ENCODE measurements at regions not wholly inside any gene's neighbourhood (a gene's known extent, or its start where the extent isn't known, plus 50 kb on each side); places are given as distances from the start of the nearest gene placed in this dataset.

DNA sequence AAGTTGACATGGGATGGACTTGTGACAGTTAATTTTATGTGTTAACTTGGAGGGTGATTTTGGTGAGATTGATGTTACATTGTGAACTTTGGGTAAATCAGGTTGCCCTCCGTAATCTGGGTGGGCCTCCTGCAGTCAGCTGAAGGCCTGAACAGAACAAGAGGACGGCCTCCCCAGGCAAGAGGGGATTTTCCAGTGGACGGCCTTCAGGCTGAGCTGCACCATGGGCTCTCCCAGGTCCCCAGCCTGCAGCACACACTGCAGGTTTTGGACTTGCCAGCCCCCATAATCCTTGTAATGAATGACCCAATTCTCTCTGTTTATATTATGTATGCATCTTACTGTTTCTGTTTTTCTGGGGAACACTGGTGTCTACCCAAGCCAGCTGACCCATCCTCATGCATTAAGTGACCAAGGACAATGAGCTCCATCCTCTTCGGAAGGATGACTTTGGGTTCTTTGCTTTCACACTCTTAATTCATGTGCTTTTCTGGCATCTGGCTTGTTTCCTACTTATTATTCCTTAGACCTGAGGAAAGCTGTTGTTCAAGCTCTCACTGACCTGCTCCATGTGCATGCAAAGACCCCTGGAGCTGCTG lies 64.2 kb downstream of the DACT2 start:
- no peak for DNase-seq (ENCODE audit: low spot score in 2 of 2)
- no peak overlapping the region for H3K4me3 ChIP-seq (ENCODE audit: low read depth, poor library complexity, severe bottlenecking)
- WGBS, 2 donors: 95 to 98% methylated on average over 4 of the region's 4 CpGs
- TF ChIP-seq POLR2A (IDR thresholded peaks at IDR 0.05): no peak
- TF ChIP-seq, protein P1, sequence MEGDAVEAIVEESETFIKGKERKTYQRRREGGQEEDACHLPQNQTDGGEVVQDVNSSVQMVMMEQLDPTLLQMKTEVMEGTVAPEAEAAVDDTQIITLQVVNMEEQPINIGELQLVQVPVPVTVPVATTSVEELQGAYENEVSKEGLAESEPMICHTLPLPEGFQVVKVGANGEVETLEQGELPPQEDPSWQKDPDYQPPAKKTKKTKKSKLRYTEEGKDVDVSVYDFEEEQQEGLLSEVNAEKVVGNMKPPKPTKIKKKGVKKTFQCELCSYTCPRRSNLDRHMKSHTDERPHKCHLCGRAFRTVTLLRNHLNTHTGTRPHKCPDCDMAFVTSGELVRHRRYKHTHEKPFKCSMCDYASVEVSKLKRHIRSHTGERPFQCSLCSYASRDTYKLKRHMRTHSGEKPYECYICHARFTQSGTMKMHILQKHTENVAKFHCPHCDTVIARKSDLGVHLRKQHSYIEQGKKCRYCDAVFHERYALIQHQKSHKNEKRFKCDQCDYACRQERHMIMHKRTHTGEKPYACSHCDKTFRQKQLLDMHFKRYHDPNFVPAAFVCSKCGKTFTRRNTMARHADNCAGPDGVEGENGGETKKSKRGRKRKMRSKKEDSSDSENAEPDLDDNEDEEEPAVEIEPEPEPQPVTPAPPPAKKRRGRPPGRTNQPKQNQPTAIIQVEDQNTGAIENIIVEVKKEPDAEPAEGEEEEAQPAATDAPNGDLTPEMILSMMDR (IDR thresholded peaks at IDR 0.05): no peak
- intact Hi-C loops (cut with DNase I; ENCODE audit: low total_unique reads): no loop called here

DNA sequence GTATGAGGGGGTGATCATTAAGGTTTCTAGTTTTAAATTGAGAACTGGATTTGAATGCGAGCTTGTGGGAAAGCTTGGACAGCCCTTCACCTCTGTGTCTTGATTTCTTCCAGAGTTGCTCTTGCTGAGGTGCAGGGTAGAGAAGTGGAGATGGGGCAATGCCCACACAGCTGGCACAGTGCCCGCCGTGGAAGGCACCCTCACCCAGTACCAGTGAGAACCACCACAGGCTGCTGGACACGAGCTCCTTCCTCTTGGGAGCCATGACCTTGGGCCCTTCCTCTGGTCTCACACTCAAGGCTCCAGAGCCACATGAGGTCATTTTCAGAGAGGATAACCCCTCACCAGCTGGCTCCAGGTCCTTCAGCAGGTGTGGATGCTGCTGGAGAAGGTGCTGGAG lies 67.3 kb downstream of the DACT2 start:
- 76 to 83% methylated on average over 4 of the region's 4 CpGs for WGBS, 2 donors
- TF ChIP-seq POLR2A (IDR thresholded peaks at IDR 0.05): no peak
- TF ChIP-seq, protein P1 (IDR thresholded peaks at IDR 0.05): no peak
- no peak overlapping the region for H3K4me3 ChIP-seq (ENCODE audit: low read depth, poor library complexity, severe bottlenecking)
- peak in 1 of 2 donors; percentile 63 for DNase-seq (ENCODE audit: low spot score in 2 of 2)
- intact Hi-C loops (cut with DNase I; ENCODE audit: low total_unique reads): no loop called here

DNA sequence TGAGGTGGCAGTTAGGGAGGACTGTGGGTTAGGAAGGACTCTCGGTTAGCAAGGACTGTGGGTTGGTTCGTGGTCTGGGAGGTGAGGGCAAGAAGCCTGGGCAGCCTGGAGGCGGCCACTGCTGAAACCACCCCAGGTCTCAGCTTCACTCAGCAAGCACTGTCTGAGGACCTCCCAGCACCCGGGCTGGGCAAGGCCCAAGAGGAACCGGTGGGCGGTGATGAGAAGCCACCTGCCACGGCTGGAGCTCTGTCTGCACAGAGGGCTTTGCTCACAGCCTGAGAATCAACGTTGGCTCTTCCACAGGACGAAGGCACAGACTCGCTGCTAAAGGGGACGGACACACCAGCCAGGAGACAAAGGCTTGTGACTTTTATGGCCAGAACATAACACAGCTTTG lies 69.3 kb downstream of the DACT2 start:
- intact Hi-C loops (cut with DNase I; ENCODE audit: low total_unique reads): no loop called here
- H3K4me3 ChIP-seq (ENCODE audit: low read depth, poor library complexity, severe bottlenecking): no peak overlapping the region
- TF ChIP-seq, protein P1 (IDR thresholded peaks at IDR 0.05): no peak
- no peak for TF ChIP-seq POLR2A (IDR thresholded peaks at IDR 0.05)

DNA sequence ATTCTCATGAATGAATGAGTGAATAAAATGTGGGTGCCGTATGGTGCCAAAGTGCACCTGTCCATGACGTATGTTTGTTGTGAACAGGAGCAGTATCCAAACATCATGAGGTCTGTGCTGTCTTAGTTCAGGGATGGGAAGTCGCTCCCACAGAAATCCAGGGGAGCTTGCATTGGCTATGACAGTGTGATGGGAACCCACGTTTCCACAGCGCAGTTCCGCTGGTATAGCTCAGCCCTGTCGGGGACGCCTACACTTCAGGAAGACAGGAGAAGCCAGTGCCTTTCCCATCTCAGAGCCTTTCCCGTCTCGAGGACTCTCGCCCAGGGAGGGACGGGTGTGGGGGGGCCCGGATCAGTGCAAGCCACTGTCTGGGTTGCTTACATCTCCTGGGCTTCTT lies 69.8 kb downstream of the DACT2 start:
- no peak overlapping the region for H3K4me3 ChIP-seq (ENCODE audit: low read depth, poor library complexity, severe bottlenecking)
- TF ChIP-seq POLR2A (IDR thresholded peaks at IDR 0.05): no peak
- TF ChIP-seq, protein P1 (IDR thresholded peaks at IDR 0.05): no peak
- intact Hi-C loops (cut with DNase I; ENCODE audit: low total_unique reads): no loop called here
- WGBS, 2 donors: 87 to 93% methylated on average over 13 of the region's 13 CpGs
- DNase-seq (ENCODE audit: low spot score in 2 of 2): peak in 1 of 2 donors; percentile 52

More for the DNA sequence above, 69.3 kb downstream of the DACT2 start:
- 89 to 93% methylated on average over 11 of the region's 11 CpGs for WGBS, 2 donors
- peak in 1 of 2 donors; percentile 58 for DNase-seq (ENCODE audit: low spot score in 2 of 2)

DNA sequence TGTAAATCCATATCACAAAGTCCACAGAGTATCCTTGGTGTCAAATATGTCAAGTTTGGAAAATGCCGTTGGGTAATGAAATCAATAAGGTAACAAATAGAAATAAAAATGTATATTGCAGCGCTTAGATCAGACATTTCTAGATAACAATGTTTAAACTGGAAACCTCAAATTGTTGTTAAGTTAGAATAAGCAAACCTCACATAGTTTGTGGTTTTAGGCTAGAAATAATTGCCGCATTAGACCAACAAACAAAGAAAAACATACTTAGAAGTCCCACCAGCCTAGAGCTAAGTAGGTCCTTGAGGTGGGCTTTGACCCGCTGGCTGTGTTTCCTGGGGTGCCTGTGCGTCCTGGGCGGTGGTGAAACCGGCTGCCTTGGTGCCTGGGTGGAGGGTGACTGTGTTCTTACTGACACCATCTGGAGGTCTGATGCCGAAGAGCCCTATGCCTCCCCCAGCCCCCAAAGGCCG lies 71.4 kb downstream of the DACT2 start:
- no peak for DNase-seq (ENCODE audit: low spot score in 2 of 2)
- TF ChIP-seq POLR2A (IDR thresholded peaks at IDR 0.05): no peak
- TF ChIP-seq, protein P1 (IDR thresholded peaks at IDR 0.05): no peak
- intact Hi-C loops (cut with DNase I; ENCODE audit: low total_unique reads): no loop called here
- no peak overlapping the region for H3K4me3 ChIP-seq (ENCODE audit: low read depth, poor library complexity, severe bottlenecking)
- WGBS, 2 donors: 86 to 90% methylated on average over 9 of the region's 9 CpGs

All from lower leg skin (tissue), 4 donors.